Activated CD4-positive, CD25-positive, alpha-beta regulatory T cell treated with anti-CD3 and anti-CD28 coated beads, Interleukin-2, amount 50 U/mL, for 24 hours (primary cell): ENCODE measurements at regions not wholly inside any gene's neighbourhood (a gene's known extent, or its start where the extent isn't known, plus 50 kb on each side); places are given as distances from the start of the nearest gene placed in this dataset.

ENCODE experiments used
- ATAC-seq, 2 donors: fragments of 150-1000 bp; cut with Tn5 transposase; one replicate each; pipeline ENCODE4 v1.10.0; 2021; ENCODE audit warnings: mild to moderate bottlenecking in 1 of 2, moderate library complexity in 1 of 2

GRCh38 chr1:91092503-91092902, 70.7 kb upstream of the ZNF644 start:
- ATAC-seq = no peak

- ATAC-seq = no peak
These were observed 70.0 kb upstream of the ZNF644 start for GRCh38 chr1:91091812-91092211.

- no peak for ATAC-seq
These were observed 58.8 kb upstream of the ZNF644 start for GRCh38 chr1:91080650-91081049.

- ATAC-seq = no peak
These were observed 57.0 kb upstream of the ZNF644 start for GRCh38 chr1:91078859-91079258.

- no peak for ATAC-seq
These were observed 55.0 kb upstream of the ZNF644 start for GRCh38 chr1:91076834-91077233.

- ATAC-seq = no peak
These were observed 53.6 kb upstream of the ZNF644 start for GRCh38 chr1:91075233-91076135.

GRCh38 chr1:91073299-91073698, 51.5 kb upstream of the ZNF644 start:
- no peak for ATAC-seq

GRCh38 chr1:91071838-91072237, 50.0 kb upstream of the ZNF644 start:
- no peak for ATAC-seq
